ENCODE measurements at regions not wholly inside any gene's neighbourhood (a gene's known extent, or its start where the extent isn't known, plus 50 kb on each side); places are given as distances from the start of the nearest gene placed in this dataset.

DNA sequence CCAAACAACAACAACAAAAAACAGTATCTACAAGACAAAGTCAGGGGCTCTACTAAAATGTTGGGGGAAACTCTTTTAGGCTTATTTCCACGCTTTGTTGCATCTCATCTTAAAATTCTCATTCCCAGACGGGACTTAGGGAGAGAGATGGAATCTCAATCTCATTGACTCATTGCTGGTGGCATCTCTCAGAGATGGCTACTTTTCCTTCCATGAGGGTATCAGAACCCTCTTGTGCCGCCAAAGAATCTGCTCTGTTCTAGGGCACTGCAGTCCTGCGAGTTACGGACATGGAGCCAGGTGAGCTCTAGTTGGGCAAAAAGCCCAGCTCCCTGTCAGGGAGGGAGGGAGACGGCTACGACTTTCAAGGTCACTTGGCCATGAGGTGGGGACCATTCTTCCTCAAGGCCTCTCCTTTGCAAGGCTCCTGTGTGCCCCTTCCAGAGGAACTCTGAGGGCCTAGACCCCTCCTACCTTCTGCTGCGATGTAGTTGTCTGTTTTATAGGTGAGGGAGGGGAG, 68.0 kb downstream of the MYCN start (continued):
- TF ChIP-seq SIN3A (IDR thresholded peaks at IDR 0.05; ENCODE audit: borderline replicate concordance, low read depth, low read length): no peak
- TF ChIP-seq, protein P1, sequence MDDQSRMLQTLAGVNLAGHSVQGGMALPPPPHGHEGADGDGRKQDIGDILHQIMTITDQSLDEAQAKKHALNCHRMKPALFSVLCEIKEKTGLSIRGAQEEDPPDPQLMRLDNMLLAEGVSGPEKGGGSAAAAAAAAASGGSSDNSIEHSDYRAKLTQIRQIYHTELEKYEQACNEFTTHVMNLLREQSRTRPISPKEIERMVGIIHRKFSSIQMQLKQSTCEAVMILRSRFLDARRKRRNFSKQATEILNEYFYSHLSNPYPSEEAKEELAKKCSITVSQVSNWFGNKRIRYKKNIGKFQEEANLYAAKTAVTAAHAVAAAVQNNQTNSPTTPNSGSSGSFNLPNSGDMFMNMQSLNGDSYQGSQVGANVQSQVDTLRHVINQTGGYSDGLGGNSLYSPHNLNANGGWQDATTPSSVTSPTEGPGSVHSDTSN (IDR thresholded peaks at IDR 0.05): no peak
- TF ChIP-seq, protein P2, sequence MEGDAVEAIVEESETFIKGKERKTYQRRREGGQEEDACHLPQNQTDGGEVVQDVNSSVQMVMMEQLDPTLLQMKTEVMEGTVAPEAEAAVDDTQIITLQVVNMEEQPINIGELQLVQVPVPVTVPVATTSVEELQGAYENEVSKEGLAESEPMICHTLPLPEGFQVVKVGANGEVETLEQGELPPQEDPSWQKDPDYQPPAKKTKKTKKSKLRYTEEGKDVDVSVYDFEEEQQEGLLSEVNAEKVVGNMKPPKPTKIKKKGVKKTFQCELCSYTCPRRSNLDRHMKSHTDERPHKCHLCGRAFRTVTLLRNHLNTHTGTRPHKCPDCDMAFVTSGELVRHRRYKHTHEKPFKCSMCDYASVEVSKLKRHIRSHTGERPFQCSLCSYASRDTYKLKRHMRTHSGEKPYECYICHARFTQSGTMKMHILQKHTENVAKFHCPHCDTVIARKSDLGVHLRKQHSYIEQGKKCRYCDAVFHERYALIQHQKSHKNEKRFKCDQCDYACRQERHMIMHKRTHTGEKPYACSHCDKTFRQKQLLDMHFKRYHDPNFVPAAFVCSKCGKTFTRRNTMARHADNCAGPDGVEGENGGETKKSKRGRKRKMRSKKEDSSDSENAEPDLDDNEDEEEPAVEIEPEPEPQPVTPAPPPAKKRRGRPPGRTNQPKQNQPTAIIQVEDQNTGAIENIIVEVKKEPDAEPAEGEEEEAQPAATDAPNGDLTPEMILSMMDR (IDR thresholded peaks at IDR 0.05): no peak
- TF ChIP-seq RCOR1 (IDR thresholded peaks at IDR 0.05; ENCODE audit: low read length): no peak

DNA sequence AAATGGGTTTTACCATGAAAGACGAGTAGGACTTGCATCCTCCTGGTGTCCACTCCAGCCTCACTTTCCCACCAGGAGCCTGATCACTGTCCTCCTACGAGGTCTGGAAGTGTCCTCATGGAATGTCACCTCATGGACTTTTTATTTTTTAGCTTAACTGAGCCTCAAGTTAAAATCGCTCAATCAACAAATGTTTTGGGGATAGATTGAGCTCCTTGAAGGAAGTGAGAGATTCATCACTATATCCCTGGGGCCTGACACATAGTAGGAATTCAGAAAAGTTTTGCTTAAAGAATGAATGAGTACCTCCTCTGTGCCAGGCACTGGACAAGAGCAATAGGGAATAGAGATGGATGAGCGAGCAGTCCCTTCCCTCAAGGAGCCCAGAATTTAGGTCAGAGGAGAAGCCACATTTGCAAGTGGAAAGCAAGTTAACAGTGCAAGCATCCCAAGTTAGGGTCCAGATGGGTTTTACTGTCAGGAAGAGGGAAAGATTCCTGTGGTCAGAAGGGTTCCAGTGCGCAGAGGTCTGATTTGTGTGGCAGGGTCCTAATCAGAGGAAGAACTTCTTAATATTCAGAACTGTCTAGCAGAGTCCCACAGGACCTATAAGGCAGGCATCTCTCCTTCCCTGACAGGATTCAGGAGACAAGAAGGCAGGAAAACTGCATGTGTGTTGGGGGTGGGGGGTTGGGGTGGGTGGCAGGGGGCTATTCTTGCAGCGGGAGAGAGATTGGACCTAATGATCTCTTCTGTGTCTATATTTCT, 67.0 kb downstream of the MYCN start:
- POLR2A ChIA-PET: no interaction called here
- H3K9ac ChIP-seq: no peak overlapping the region
- TF ChIP-seq, protein P3, sequence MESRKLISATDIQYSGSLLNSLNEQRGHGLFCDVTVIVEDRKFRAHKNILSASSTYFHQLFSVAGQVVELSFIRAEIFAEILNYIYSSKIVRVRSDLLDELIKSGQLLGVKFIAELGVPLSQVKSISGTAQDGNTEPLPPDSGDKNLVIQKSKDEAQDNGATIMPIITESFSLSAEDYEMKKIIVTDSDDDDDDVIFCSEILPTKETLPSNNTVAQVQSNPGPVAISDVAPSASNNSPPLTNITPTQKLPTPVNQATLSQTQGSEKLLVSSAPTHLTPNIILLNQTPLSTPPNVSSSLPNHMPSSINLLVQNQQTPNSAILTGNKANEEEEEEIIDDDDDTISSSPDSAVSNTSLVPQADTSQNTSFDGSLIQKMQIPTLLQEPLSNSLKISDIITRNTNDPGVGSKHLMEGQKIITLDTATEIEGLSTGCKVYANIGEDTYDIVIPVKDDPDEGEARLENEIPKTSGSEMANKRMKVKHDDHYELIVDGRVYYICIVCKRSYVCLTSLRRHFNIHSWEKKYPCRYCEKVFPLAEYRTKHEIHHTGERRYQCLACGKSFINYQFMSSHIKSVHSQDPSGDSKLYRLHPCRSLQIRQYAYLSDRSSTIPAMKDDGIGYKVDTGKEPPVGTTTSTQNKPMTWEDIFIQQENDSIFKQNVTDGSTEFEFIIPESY (IDR thresholded peaks at IDR 0.05; ENCODE audit: borderline replicate concordance, low read depth): no peak
- TF ChIP-seq MXI1 (IDR thresholded peaks at IDR 0.05; ENCODE audit: low read depth, low read length): no peak
- TF ChIP-seq TCF12 (IDR thresholded peaks at IDR 0.05): no peak
- TF ChIP-seq, protein P4, sequence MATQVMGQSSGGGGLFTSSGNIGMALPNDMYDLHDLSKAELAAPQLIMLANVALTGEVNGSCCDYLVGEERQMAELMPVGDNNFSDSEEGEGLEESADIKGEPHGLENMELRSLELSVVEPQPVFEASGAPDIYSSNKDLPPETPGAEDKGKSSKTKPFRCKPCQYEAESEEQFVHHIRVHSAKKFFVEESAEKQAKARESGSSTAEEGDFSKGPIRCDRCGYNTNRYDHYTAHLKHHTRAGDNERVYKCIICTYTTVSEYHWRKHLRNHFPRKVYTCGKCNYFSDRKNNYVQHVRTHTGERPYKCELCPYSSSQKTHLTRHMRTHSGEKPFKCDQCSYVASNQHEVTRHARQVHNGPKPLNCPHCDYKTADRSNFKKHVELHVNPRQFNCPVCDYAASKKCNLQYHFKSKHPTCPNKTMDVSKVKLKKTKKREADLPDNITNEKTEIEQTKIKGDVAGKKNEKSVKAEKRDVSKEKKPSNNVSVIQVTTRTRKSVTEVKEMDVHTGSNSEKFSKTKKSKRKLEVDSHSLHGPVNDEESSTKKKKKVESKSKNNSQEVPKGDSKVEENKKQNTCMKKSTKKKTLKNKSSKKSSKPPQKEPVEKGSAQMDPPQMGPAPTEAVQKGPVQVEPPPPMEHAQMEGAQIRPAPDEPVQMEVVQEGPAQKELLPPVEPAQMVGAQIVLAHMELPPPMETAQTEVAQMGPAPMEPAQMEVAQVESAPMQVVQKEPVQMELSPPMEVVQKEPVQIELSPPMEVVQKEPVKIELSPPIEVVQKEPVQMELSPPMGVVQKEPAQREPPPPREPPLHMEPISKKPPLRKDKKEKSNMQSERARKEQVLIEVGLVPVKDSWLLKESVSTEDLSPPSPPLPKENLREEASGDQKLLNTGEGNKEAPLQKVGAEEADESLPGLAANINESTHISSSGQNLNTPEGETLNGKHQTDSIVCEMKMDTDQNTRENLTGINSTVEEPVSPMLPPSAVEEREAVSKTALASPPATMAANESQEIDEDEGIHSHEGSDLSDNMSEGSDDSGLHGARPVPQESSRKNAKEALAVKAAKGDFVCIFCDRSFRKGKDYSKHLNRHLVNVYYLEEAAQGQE (IDR thresholded peaks at IDR 0.05; ENCODE audit: low read depth, low read length): no peak
- TF ChIP-seq ELF1 (IDR thresholded peaks at IDR 0.05): no peak
- TF ChIP-seq EP300 (IDR thresholded peaks at IDR 0.05; ENCODE audit: borderline replicate concordance in 1 of 2, low read depth in 1 of 2, low read length in 1 of 2): no peak
- no peak for TF ChIP-seq RAD21 (IDR thresholded peaks at IDR 0.05; ENCODE audit: low read length)
- TF ChIP-seq FOXJ3 (CRISPR knock-in tag; IDR thresholded peaks at IDR 0.05): no peak
- no peaks in the 10 kb centered on the region for H4K20me1 ChIP-seq (ENCODE audit: insufficient read depth)
- H3K4me3 ChIP-seq (ENCODE audit: low read depth in 2 of 2, low read length in 1 of 2): no peak overlapping the region
- no peak overlapping the region for H3K27ac ChIP-seq (ENCODE audit: low read depth in 2 of 2, low read length in 1 of 2)
- no peak overlapping the region for H3K4me2 ChIP-seq
- H3K9me3 ChIP-seq: no peaks in the 10 kb centered on the region; the same call in 1 of the 2 replicates
- no peaks in the 10 kb centered on the region for H3K9me2 ChIP-seq
- no peaks in the 10 kb centered on the region for H3K27me3 ChIP-seq (ENCODE audit: insufficient read depth)
- no peak for DNase-seq
- WGBS (ENCODE audit: low lambda C conversion rate): 56% methylated on average over 6 of the region's 6 CpGs
- H3K4me1 ChIP-seq (ENCODE audit: control insufficient read depth in 1 of 2, insufficient read depth in 2 of 2, low read depth in 1 of 2, low read length in 1 of 2): no peaks in the 10 kb centered on the region
- no peaks in the 10 kb centered on the region for H3K79me2 ChIP-seq (ENCODE audit: insufficient read depth)
- CTCF ChIA-PET: interaction anchor here (0.9 kb wide), 1 partner anchor 501 kb away, joined by 4 read pairs; no protein-coding TSS in a partner anchor
- H3F3A ChIP-seq (replicated peaks; ENCODE audit: insufficient read depth): no peaks in the 10 kb centered on the region
- no peak overlapping the region for H2AFZ ChIP-seq (ENCODE audit: low read depth)
- no peaks in the 10 kb centered on the region for H3K36me3 ChIP-seq (replicated peaks in 1 of 2; ENCODE audit: control insufficient read depth in 1 of 2, insufficient read depth in 2 of 2, low read length in 1 of 2)
